ENCODE measurements at regions not wholly inside any gene's neighbourhood (a gene's known extent, or its start where the extent isn't known, plus 50 kb on each side); places are given as distances from the start of the nearest gene placed in this dataset.
"Not testable (repeated sequence)": the region's sequence is repeated elsewhere in the genome, so short reads cannot be mapped to it uniquely, and the experiment has no call there.

DNA sequence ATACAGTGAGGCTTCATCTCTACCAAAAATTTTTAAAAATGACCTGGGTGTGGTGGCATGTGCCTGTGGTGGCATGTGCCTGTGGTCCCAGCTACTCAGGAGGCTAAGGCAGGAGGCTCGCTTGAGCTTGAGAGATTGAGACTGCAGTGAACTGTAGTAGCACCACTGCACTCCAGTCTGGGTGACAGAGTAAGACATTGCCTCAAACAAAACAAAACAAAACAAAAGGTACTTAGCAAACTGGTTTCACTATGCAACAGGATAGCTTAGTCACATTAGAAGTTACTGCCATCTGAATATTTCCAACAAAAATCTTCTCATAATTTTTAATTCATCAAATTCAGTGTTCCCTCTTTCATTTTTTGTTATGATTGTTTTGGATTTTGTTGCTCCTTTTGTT lies 137.9 kb downstream of the QRSL1 start:
- no peak for DNase-seq

DNA sequence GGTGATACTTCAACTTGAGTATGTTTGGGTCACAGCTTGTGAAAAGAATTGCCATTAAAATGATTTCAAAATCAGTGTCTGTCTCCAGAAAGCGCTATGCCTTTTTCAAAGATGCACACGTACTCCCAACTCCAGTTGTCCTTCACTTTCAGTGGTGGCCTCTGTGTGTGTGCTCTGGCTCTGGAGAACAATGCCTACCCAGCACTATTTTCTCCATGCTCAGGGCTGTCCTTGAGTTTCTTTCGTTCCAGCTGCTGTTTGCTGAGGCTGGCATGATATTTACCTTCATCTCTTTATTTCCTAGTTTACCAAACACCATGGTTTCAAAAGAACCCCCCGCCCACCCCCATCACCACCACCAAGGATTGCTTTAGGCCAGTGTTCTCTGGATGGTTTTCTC lies 136.8 kb downstream of the QRSL1 start:
- DNase-seq: no peak

DNA sequence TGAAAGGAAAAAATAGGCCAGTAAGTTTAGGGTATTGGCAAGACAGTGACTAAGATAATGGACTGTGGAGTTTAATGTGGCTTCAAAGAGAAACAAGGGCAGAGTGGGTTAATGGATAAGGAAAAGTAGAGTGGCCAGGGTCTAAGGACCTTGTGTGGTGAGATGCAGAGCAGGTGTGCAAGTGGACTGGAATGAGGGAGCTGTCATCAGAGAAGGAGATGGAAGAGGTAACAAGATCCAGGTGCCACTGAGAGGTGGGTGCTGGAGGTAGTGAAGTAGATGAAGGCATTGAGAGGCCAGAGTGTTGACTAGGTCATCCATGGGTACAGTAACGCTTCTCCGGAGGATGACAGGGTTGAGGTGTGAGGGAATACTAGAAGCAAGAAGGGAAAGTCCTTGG lies 136.1 kb downstream of the QRSL1 start:
- no peak for DNase-seq

DNA sequence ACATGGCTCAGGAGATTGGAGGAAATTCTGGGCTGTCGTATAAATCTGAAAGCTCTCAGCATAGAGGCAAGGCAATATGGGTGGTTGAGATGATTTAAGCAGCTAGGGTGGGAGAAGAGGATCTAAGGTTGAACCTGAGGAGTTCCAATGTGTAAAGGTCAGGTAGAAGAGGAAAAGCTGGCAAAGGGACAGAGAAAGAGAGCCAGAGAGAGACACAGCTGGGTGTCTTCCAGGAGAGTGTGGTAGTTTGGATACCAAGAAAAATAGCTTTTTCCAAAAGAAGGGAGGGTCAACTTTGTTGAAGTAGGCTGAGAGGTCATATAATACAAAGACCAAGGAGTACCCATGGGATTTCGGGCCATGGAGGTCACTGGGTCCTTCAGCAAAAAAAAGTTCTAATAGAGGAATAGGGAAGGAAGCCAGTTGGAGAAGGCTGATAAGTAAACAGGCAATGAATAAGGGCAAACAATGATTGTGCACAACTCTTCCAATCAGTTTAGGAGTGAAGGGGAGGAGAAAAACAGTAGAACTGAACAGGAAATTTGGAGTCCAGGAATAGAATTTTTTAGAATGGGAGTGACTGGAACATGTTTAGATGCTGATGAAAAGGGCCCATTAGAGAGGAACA lies 135.1 kb downstream of the QRSL1 start:
- no peak for DNase-seq

DNA sequence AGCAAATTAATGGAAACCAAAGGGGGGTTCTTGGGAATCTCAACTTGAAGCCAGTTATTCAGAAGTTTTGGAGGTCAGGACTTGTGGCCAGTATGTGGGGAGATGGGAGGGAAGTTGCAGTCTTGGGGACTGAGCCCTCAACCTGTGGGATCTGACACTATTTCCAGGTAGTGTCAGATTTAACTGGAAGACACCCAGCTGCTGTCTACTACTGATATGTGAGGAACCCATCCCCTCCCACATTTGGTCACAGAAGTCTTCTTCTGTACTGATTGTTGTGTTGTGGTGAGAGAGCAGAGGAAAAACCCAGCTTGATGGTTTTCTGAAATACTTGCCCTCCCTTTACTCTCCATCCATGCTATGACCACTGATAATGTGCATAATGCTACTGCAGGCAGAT lies 134.0 kb downstream of the QRSL1 start:
- DNase-seq: no peak

DNA sequence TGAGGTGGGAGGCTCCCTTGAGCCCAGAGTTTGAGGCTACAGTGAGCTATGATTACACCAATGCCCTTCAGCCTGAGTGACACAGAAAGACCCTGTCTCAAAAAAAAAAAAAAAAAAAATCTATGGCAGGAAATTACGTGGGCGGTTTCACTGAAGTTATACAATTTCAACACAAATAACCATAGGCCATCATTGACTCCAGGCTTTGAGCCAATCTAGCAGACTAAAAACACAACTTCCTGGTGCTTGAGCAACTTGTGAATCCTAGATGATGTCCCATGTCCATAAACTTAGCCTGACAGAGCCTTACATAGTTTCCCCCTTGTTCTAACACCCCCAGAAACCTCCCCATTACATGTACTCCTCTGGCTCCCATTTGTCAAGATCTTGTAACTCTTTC lies 131.8 kb downstream of the QRSL1 start:
- no peak for DNase-seq

DNA sequence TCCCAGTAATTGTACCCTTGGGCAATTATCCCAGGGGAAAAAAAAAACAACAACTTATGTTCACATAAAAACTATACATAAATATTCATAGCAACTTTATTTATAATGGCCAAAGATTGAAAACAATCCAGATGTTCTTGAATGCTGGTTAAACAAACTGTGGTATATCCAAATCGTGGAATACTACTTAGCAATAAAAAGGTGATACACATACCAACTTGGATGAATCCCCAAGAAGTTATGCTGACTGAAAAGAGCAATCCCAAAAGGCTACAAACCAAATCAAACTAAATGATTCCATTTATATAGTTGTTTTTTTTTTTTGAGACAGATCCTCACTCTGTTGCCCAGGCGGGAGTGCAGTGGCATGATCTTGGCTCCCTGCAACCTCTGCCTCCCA lies 129.7 kb downstream of the QRSL1 start:
- DNase-seq: no peak

DNA sequence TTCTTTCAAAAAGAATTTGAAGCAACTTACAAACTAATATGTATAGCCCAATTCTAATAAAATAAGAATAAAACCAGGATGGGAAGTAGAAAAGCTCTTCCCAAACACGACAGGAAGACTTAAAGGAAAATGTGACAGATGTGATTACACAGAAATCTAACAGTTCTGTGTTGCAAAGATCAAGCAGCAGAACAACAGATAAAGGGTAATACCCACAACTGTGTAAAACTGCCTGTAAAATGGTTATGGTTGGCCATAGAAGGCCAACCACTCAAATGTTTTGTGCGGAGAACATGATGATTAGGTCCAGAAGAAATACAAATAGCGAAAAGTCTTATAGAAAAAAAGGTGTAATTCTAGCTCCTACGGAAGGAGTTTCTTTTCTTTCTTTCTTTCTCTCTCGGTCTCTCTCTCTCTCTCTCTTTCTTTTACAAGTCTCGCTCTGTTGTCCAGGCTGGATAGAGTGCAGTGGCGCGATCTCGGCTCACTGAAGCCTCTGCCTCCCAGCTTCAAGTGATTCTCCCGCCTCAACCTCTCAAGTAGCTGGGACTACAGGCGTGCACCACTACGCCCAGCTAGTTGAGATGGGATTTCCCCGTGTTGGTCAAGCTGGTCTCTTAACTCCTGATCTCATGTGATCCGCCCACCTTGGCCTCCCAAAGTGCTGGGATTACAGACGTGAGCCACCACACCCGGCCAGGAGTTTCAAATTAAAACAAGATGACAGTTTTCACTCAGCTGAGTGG lies 128.5 kb downstream of the QRSL1 start:
- DNase-seq: no peak

DNA sequence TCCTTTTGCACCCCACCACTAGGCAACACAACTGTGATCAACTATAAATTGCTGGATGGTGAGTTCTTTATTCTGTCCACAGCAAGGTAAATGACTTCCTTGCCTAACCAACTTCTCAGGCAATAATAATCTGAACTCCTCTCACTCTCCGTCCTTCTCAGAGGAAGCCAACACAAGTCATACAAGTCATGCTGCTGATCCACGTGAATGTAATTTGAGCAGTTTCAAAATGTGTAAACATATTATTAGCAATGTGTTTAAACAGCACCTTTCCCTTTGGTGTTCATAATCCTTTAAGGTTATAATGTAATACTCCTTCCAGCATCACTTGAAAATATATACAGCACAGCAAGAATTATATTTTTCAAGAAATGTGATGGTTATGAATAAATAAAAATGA lies 127.9 kb downstream of the QRSL1 start:
- no peak for DNase-seq

DNA sequence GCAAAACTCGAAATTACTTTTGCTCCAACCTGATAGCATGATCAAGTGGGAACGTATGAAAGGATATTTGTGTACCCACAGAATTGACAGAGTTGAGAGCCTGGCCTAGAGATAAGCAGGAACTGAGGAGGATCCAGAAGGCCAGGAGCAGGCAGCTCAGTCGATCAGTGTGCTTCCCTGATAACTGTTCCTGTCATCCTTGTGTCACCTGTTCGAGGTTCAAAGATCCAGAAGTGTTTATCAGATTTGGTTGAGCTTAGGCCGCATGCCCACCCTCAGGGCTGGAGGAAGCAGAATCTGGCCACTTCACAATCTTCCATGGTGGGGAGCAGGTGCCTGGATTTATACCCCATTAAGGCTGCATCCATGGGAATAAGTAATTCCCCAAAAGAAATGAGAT lies 124.8 kb downstream of the QRSL1 start:
- no peak for DNase-seq

DNA sequence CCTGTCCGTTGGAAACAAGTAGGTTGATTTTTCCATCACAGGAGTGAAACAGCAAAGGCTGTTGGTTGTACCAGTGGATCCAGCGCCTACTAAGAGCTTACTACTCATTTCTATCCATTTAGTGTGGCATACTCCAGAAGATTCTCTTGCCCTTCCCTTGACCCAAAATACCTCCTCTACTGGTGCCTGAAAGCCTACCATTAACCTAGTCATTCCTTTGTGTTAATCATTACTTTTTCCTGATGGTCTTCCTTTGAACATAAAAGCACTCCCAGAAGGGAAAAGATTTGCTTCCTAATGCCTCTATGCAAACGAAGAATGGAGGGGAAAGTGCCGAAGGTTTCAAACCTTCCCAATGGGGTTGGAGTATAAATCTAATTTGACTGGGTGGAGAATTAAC lies 123.3 kb downstream of the QRSL1 start:
- DNase-seq: peak in 1 of 2 experiments; percentile 25

DNA sequence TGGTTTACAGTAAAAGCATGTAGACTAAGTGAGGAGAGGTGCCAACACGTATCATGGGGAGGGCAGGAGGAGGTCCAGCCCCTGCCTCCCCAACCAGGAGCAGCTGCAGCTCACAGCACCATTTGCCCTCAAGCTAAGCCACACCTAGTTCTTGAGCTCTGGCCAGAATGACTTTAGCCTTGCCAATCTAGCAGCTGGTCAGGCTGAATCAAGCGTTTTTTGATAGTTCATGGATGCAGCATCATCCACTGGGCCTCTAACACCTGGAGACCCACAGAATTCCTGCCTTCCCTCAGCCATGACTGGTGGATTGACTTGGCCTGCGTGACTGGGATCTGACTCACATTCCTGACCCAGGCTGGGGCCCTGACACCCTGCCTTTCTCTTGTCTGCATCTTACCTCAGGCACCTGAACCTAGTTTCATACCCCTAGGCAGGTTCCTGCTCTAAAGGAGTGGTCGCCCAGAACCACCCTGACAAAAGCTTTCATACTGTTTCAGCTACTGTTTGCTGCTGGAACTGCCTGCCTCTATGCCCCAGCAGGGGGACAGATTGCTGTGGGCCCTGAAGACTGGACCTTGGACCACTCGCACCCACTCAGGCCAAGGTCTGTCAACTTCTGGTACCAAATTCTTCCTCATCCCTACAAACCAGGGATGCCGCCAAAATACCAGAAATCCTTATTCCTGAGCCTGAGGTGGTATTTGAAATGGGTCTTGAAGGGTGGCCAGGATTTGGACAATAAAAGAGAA lies 122.3 kb downstream of the QRSL1 start:
- DNase-seq: no peak

DNA sequence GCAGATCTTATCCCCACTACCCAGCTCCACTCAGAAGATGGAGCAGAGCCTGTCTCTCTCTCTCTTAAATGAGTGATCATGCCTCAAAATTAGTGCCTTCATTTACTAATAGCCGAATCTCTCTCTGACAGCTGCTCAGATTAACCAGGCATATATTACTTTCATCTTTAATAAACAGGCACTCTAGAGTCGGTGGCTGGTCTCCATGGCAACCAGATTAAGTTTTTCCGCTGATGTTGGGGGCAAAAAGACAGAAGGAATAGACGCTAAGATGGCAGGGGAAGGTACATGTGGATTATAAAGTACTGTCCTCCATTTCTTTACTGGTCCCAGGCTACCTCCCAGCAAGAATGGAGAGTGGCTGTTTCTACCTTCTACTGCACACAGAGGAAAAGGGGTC lies 121.6 kb downstream of the QRSL1 start:
- no peak for DNase-seq

DNA sequence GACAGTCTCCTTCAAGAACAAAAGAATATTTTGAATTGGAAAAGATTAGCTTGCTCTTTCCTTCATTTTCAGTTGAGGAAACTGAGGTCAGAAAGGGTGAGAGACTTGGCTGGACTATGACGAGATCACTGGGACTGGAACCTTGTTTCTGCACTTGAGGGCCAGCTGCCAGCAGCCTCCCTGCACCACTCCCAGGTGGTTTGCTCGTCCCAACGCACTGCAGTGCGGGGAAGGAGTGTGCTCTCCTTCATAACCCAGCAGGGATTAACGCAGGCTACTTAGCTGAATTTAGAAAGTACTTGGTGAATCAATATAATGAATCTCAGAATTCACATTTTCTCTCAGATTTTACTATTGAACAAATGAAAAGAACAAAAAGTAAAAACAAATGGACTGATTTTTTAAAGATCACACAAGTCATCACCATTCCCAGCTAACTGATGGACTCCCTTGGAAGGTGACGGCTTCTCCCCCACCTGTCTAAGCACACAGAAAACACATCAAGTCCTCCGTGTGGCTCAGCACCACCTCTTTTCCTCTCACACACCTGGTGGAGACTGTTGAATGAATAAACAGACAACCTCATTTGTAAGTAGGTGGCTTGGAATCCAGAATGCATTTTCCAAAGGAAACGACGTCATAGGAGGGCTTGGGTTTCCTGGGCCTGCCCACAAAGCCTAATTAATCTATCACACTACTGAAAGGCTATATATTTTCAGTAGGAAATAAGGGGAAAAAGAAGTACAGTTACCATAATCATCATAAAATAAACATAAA lies 121.0 kb downstream of the QRSL1 start:
- DNase-seq: peak; percentile 60 to 75

DNA sequence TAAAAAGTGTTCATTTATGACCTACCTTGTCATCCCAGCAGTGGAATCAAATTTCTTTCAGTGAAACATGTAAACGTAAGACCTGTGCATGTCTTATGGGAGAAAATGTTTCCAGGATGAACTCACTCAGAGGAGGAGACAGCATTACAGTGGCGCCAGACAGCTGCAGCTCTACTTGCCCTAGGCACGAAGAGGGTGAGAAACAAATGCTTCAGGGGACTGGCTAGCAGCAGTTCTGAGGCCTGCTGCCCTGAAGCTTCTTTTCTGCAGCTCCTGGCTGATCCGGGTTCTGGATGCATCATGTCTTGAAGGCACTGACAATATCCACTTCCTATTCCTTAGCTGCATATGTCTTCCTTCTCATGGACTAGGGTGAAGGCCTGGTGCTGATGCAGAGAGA lies 120.2 kb downstream of the QRSL1 start:
- DNase-seq: peak in 1 of 2 experiments; percentile 41

DNA sequence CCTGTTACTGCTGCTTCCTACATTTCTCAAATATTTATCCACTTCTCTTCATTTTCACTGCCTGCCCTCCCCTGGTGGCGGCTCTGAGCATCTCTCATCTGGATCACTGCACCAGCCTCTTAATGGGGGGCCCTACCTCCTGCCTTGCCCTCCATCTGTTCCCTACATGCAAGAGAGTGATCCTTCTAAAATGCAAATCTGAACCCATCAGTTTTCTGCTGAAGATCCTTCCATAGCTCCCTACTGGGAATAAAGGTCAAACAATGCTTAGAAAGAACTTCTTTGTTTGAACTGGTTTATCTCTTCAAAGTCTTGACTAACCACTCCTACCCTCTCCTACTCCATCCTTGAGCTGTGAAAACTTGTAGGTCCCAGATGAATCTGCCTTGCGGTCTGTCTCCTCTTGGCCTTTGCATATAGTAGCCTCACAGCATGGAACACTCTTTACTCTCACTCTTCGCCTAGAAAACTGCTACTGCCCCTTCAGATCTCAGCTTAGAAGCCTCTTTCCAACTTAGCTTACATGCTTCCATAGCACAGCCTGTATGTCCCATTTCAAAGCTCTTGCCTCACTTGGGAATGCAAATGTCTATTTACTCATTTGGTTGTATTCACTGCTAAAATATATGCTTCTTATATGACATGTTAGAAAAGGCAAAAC lies 119.3 kb downstream of the QRSL1 start:
- peak; percentile 69 to 78 for DNase-seq

DNA sequence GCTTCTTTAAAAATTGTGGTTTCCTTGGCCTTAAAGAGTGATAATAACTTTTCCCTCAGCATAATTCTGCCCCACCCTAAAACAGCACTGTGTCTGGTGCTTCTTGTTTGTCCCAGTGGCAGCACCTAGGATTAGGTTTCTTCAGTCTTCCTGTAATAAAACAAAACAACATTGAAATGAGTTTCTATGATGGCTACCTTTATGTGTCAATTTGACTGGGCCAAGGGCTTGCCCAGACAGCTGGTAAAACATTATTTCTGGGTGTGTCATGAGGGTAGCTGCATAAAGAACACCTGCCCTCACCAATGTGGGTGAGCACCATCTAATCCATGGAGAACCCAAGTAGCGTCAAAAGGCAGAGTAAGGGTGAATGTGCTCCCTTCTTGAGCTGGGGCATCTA lies 117.8 kb downstream of the QRSL1 start:
- peak; percentile 87 for DNase-seq

DNA sequence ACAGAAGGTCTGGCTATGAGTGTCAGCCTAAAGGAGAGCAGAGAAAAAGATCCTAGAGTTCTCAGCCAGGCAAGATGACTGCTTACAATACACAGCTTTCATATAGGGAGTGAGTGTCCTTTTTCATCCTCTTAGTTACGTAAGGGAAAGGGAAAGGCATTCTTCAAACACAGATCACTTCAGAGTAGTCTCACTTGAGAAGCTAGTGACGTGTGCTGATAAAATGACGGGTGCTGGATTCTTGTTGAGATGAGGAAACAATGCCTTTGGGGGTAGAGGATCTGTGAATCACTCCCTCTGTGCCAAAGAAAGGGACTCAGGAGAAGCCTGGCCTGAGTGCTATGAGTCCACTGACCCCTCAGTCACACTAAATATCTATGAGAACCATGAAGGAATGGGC lies 117.3 kb downstream of the QRSL1 start:
- peak in 1 of 2 experiments; percentile 56 for DNase-seq

DNA sequence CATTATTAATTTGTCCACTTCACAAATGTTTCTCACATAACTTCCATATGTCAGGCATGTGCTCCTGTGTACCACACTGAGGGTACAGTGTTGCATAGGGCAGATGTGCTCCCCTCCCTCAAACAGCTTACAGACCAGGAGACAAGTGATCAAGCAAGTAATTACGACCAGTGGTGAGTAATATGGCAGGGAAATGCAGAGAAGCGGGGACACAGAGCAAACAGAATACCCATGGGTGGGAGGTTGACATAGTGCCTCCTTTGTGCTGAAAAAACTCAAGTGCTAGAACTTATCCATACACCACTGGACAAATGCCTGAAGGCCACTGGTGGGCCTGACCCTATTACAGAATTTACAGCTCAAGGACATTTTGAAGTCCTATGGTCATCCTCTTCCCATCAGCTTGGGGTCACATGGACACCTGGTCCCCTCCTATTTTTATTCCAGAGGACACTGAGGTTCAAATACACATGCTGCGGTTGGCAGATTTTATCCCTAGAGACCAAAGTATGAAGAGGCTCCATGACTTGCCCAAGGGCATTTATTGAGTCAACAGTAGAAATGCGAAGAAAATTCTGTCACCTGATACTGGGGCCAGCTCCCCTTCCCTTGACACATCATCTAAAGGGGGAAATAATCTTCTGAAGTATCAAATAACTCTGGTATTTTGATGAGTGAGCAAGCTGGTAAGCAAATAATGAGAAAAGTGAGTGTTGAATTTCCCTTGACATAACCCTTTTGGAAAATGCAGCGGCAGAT lies 116.6 kb downstream of the QRSL1 start:
- peak; percentile 75 to 82 for DNase-seq

DNA sequence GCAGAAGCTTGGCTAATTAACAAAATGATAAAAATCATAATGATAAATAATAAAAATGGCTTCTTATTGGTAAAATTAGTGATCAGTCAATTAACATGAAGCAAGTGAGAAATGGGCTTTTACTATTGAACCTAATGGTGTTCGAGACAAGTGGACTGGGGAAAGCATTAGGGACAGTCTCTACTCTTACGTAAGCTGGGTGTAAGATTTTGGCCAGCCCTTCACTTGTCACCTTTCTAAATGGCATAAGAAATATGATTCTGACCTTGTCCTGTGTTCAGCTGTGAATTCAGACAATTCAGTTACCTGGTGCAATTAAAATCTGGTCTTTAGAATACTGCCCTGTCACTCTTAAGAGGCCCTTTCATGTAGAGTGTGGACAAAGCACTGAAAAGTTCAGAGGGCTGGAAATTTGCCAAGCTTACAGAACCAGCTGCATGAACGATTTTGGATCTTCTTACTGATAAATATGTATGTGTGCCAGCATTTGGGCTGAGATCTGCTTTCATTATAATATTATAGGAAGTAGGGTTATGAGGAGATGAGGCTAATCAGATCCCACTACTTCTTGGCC lies 115.9 kb downstream of the QRSL1 start:
- peak in 1 of 2 experiments; percentile 25 for DNase-seq

DNA sequence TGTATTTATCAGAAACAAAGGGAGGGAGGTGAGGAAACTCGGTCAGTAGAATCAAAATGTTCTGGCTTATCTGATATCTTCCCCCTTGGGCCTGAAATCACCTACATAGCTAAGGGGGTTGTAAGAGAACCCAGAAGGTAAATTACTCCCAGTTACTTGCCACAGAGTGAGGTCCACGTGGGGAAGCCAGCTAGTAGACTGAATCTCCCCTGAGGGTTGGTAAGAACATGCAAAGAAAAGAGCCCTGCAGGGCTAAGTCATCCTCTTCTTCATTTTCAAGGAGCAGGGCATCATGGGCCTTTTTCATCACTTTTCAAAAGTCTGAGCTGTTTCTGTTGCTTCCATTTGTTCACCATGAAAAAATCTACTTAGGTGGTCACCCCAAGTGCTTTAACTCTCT lies 115.4 kb downstream of the QRSL1 start:
- DNase-seq: no peak

DNA sequence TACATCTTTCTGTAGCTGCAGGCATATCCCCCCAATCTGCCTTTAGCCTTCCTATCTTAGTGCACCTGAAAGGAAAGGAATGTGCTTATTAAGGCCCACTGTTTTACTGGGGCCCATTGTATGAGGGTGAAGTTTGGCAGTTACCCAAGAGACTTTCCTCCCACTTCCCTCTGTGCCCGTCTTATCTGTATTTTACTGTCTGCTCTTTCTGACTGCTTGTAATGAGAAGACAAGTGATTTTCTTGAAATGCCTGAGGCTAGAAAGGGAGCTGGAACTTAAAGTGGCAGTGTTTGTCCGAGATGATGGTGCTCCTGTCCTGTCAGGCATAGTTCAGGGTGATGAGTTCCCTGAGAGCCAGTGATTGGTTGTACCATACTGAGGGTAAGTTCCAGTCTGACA lies 114.7 kb downstream of the QRSL1 start:
- DNase-seq: not testable (repeated sequence)

Measured in NCI-H526 (cell line).